ENCODE measurements at regions not wholly inside any gene's neighbourhood (a gene's known extent, or its start where the extent isn't known, plus 50 kb on each side); places are given as distances from the start of the nearest gene placed in this dataset.

DNA sequence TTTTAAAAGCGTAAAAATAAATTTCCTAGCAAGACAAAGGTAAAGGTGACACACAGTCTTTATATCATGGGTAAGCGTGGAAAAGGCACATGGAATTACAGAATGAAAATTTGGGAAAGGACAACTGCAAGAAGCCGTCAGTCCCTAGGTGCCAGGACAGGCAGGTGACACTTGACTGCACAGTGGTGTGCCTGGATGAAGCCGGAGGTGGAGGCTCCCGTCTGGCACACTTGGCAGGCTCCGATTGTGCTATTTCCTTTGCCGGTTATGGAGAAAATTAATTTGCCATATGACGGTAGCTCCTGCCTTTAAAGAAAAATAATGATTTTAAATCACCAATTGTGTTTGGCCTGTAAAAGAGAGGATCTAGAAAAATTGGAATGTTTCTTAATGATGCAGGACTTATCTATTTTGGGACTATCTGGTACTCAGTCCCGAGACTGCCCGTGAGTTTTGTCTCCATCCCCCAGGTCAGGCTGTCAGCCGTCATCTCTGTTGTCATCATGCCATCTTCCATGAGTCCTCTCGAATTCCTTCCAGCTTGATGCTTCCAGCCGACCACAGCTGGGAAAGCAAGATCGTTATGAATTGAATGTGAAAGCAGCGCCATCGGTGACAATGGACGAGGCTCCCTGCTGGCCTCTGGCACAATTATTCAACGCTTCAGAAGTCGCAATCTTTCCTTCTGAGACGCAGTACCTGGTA lies 56.2 kb upstream of the MGMT start:
- Histone ChIP-seq H3K36me3 (ENCODE audit: insufficient read depth, low read length) (no peaks in the 10 kb centered on the region), H4K20me1 (ENCODE audit: insufficient read depth) (no peaks in the 10 kb centered on the region), H3K9me3 (ENCODE audit: low read length) (no peaks in the 10 kb centered on the region), H3K27me3 (ENCODE audit: insufficient read depth, low read depth, low read length) (no peaks in the 10 kb centered on the region), H3K9me2 (ENCODE audit: insufficient read depth, low read length) (no peaks in the 10 kb centered on the region), H3K27ac (ENCODE audit: low read length) (no peak overlapping the region), H3K4me2 (ENCODE audit: low read length) (no peak overlapping the region), H3F3A (ENCODE audit: insufficient read depth, low read length, poor library complexity, severe bottlenecking) (no peaks in the 10 kb centered on the region), H3K9ac (ENCODE audit: low read length) (no peak overlapping the region), H3K79me2 (replicated peaks; ENCODE audit: insufficient read depth, low read length) (no peaks in the 10 kb centered on the region), H2AFZ (ENCODE audit: low read depth, low read length) (no peak overlapping the region), H3K4me3 (ENCODE audit: low read length) (no peak overlapping the region)
- TF ChIP-seq SMC3 (conservative IDR thresholded peaks at IDR 0.05; ENCODE audit: poor library complexity), result no peak
- TF ChIP-seq, protein P1, sequence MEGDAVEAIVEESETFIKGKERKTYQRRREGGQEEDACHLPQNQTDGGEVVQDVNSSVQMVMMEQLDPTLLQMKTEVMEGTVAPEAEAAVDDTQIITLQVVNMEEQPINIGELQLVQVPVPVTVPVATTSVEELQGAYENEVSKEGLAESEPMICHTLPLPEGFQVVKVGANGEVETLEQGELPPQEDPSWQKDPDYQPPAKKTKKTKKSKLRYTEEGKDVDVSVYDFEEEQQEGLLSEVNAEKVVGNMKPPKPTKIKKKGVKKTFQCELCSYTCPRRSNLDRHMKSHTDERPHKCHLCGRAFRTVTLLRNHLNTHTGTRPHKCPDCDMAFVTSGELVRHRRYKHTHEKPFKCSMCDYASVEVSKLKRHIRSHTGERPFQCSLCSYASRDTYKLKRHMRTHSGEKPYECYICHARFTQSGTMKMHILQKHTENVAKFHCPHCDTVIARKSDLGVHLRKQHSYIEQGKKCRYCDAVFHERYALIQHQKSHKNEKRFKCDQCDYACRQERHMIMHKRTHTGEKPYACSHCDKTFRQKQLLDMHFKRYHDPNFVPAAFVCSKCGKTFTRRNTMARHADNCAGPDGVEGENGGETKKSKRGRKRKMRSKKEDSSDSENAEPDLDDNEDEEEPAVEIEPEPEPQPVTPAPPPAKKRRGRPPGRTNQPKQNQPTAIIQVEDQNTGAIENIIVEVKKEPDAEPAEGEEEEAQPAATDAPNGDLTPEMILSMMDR (IDR thresholded peaks at IDR 0.05; ENCODE audit: poor library complexity, severe bottlenecking), result no peak
- no peak for TF ChIP-seq RAD21 (conservative IDR thresholded peaks at IDR 0.05)
- no peak for TF ChIP-seq TAF1 (IDR thresholded peaks at IDR 0.05; ENCODE audit: low read depth)
- TF ChIP-seq POLR2AphosphoS5 (IDR thresholded peaks at IDR 0.05), result no peak
- no peak for TF ChIP-seq MXI1 (conservative IDR thresholded peaks at IDR 0.05; ENCODE audit: poor library complexity, severe bottlenecking)
- TF ChIP-seq EP300 (conservative IDR thresholded peaks at IDR 0.05; ENCODE audit: poor library complexity, severe bottlenecking), result no peak
- no peak for TF ChIP-seq EZH2 (IDR thresholded peaks at IDR 0.05; ENCODE audit: borderline replicate concordance, insufficient read depth, low read length, poor library complexity, severe bottlenecking)
- TF ChIP-seq, protein P2, sequence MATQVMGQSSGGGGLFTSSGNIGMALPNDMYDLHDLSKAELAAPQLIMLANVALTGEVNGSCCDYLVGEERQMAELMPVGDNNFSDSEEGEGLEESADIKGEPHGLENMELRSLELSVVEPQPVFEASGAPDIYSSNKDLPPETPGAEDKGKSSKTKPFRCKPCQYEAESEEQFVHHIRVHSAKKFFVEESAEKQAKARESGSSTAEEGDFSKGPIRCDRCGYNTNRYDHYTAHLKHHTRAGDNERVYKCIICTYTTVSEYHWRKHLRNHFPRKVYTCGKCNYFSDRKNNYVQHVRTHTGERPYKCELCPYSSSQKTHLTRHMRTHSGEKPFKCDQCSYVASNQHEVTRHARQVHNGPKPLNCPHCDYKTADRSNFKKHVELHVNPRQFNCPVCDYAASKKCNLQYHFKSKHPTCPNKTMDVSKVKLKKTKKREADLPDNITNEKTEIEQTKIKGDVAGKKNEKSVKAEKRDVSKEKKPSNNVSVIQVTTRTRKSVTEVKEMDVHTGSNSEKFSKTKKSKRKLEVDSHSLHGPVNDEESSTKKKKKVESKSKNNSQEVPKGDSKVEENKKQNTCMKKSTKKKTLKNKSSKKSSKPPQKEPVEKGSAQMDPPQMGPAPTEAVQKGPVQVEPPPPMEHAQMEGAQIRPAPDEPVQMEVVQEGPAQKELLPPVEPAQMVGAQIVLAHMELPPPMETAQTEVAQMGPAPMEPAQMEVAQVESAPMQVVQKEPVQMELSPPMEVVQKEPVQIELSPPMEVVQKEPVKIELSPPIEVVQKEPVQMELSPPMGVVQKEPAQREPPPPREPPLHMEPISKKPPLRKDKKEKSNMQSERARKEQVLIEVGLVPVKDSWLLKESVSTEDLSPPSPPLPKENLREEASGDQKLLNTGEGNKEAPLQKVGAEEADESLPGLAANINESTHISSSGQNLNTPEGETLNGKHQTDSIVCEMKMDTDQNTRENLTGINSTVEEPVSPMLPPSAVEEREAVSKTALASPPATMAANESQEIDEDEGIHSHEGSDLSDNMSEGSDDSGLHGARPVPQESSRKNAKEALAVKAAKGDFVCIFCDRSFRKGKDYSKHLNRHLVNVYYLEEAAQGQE (IDR thresholded peaks at IDR 0.05; ENCODE audit: borderline replicate concordance), result no peak

DNA sequence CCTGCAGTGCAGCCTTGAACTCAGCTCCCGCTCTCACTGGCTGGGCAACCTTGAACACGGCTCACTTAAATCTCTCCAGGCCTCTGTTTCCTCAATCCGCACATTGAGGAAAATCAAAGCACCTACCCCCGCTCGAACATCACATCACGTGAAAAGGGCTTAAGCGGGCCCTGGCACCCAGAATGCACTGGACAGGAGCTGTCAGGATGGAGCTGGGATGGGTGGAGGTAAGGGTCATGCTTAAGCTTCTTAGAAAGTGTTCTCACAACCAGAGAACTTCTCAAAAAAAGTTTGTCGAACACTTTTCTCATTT lies 55.7 kb upstream of the MGMT start:
- H3K4me2 ChIP-seq (ENCODE audit: low read length), result no peak overlapping the region
- TF ChIP-seq MXI1 (conservative IDR thresholded peaks at IDR 0.05; ENCODE audit: poor library complexity, severe bottlenecking) (no peak), TAF1 (IDR thresholded peaks at IDR 0.05; ENCODE audit: low read depth) (no peak), EZH2 (IDR thresholded peaks at IDR 0.05; ENCODE audit: borderline replicate concordance, insufficient read depth, low read length, poor library complexity, severe bottlenecking) (no peak), SMC3 (conservative IDR thresholded peaks at IDR 0.05; ENCODE audit: poor library complexity) (no peak), EP300 (conservative IDR thresholded peaks at IDR 0.05; ENCODE audit: poor library complexity, severe bottlenecking) (no peak), POLR2AphosphoS5 (IDR thresholded peaks at IDR 0.05) (no peak), RAD21 (conservative IDR thresholded peaks at IDR 0.05) (no peak)
- TF ChIP-seq, protein P1 (IDR thresholded peaks at IDR 0.05; ENCODE audit: poor library complexity, severe bottlenecking), result no peak
- H3K27ac ChIP-seq (ENCODE audit: low read length), result no peak overlapping the region

More for the DNA sequence above, 55.7 kb upstream of the MGMT start:
- no peaks in the 10 kb centered on the region for H3K27me3 ChIP-seq (ENCODE audit: insufficient read depth, low read depth, low read length)
- no peaks in the 10 kb centered on the region for H4K20me1 ChIP-seq (ENCODE audit: insufficient read depth)
- H3K9me3 ChIP-seq (ENCODE audit: low read length), result no peaks in the 10 kb centered on the region
- H3K79me2 ChIP-seq (replicated peaks; ENCODE audit: insufficient read depth, low read length), result no peaks in the 10 kb centered on the region
- H2AFZ ChIP-seq (ENCODE audit: low read depth, low read length), result no peak overlapping the region
- no peaks in the 10 kb centered on the region for H3K9me2 ChIP-seq (ENCODE audit: insufficient read depth, low read length)
- no peak overlapping the region for H3K4me3 ChIP-seq (ENCODE audit: low read length)
- H3K9ac ChIP-seq (ENCODE audit: low read length), result no peak overlapping the region
- no peaks in the 10 kb centered on the region for H3F3A ChIP-seq (ENCODE audit: insufficient read depth, low read length, poor library complexity, severe bottlenecking)
- H3K36me3 ChIP-seq (ENCODE audit: insufficient read depth, low read length), result no peaks in the 10 kb centered on the region
